GM12878 (cell line): ENCODE measurements at regions not wholly inside any gene's neighbourhood (a gene's known extent, or its start where the extent isn't known, plus 50 kb on each side); places are given as distances from the start of the nearest gene placed in this dataset.

Experiments
- ATAC-seq: fragments of 200-7000 bp; cut with Tn5 transposase; 3 replicates; pipeline ENCODE4 v1.9.1; 2020; ENCODE audit warnings: mild to moderate bottlenecking, moderate library complexity
- BruUV-seq: library from RNA; stranded (reverse); fragments of 400-500 nt; replicated peaks from 2 replicates; lab custom pipeline; 2021; lab: Mats Ljungman, UMichigan
- CTCF ChIA-PET: fragments of 300-600 bp; sonication (Branson Sonifier 250); formaldehyde crosslinking; extraction: SDS; loops from one replicate; lab custom pipeline; 2021; ENCODE audit warnings: inconsistent platforms; lab: Yijun Ruan, JAX
- POLR2A ChIA-PET: fragments of 350-600 bp; formaldehyde crosslinking; extraction: SDS; loops from one replicate; lab custom pipeline; 2021; ENCODE audit warnings: inconsistent platforms; lab: Charles Lee
- RAD21 ChIA-PET: fragments of 300-600 bp; sonication (Branson Sonifier 250); formaldehyde crosslinking; loops from one replicate; lab custom pipeline; 2023; ENCODE audit warnings: antibody characterized with exemption; ENCODE audit not compliant: unreplicated experiment; lab: Charles Lee
- SMC1A ChIA-PET: fragments of 300-600 bp; sonication (Branson Sonifier 250); formaldehyde crosslinking; loops from one replicate; lab custom pipeline; 2023; ENCODE audit not compliant: unreplicated experiment, uncharacterized antibody; lab: Charles Lee
- DNase-seq: peaks from one replicate; pipeline ENCODE4 v3.0.0-alpha.2; 2011; ENCODE audit warnings: low read depth, low spot score
- FAIRE-seq: peaks from 3 replicates; lab custom pipeline; 2011; peaks lifted over from hg19 to GRCh38; lab: Jason Lieb, UNC
- H2AFZ ChIP-seq: 2 replicates; pipeline ENCODE4 v1.6.0; 2011; ENCODE audit warnings: low read depth, low read length, control low read depth; ENCODE audit not compliant: control insufficient read depth
- H3K27ac ChIP-seq: 2 replicates; pipeline ENCODE4 v1.5.1; 2011; ENCODE audit warnings: control low read depth; ENCODE audit not compliant: control insufficient read depth, insufficient read depth
- H3K27me3 ChIP-seq, 2 experiments: replicated peaks in 1 of 2; 2 replicates each; pipeline versions ENCODE4 v1.6.0 to v1.6.1; 2011; ENCODE audit warnings: low read length in 1 of 2; ENCODE audit not compliant: control insufficient read depth in 2 of 2, insufficient read depth in 2 of 2
- H3K36me3 ChIP-seq, 2 experiments: 2 replicates each; pipeline ENCODE4 v1.5.1; 2011; ENCODE audit warnings: low read length in 1 of 2; ENCODE audit not compliant: control insufficient read depth in 2 of 2, insufficient read depth in 2 of 2
- H3K4me1 ChIP-seq: 2 replicates; pipeline ENCODE4 v1.6.1; 2011; ENCODE audit warnings: mild to moderate bottlenecking, low read length, moderate library complexity, mixed read lengths; ENCODE audit not compliant: control insufficient read depth, insufficient read depth
- H3K4me2 ChIP-seq: 2 replicates; pipeline ENCODE4 v1.6.0; 2011; ENCODE audit warnings: control low read depth; ENCODE audit not compliant: control insufficient read depth, insufficient read depth
- H3K4me3 ChIP-seq: fragments of 200-600 bp; sonication (generic); 2 replicates; pipeline ENCODE4 v1.5.1; 2016
- H3K79me2 ChIP-seq: 2 replicates; pipeline ENCODE4 v1.6.0; 2011; ENCODE audit warnings: low read length; ENCODE audit not compliant: control insufficient read depth, insufficient read depth
- H3K9ac ChIP-seq: 2 replicates; pipeline ENCODE4 v1.8.0; 2011; ENCODE audit warnings: low read length, control low read depth, mixed read lengths; ENCODE audit not compliant: control insufficient read depth, insufficient read depth
- H3K9me3 ChIP-seq: replicated peaks from 3 replicates; pipeline ENCODE4 v1.5.1; 2011; ENCODE audit warnings: mild to moderate bottlenecking, low read length; ENCODE audit not compliant: control insufficient read depth, insufficient read depth
- H4K20me1 ChIP-seq: 2 replicates; pipeline ENCODE4 v1.6.0; 2011; ENCODE audit not compliant: control insufficient read depth, insufficient read depth
- CHD2 ChIP-seq: IDR thresholded peaks from 2 replicates; pipeline ENCODE4 v1.6.1; 2011; ENCODE audit warnings: low read depth, low read length, improper control_type of control experiment, borderline replicate concordance
- GATAD2B ChIP-seq: fragments of 450-650 bp; conservative IDR thresholded peaks from 2 replicates; pipeline ENCODE4 v1.6.1; 2017; ENCODE audit warnings: low read depth, mild to moderate bottlenecking, moderate library complexity
- MEF2B ChIP-seq: fragments of 450-650 bp; IDR thresholded peaks from 2 replicates; pipeline ENCODE4 v1.6.1; 2018; ENCODE audit warnings: mild to moderate bottlenecking, moderate library complexity; ENCODE audit not compliant: partially characterized antibody, poor library complexity, severe bottlenecking
- NRF1 ChIP-seq: conservative IDR thresholded peaks from 2 replicates; pipeline ENCODE4 v1.6.1; 2011; ENCODE audit warnings: mild to moderate bottlenecking, low read depth, low read length, improper control_type of control experiment
- RAD21 ChIP-seq: IDR thresholded peaks from 2 replicates; pipeline ENCODE4 v1.6.1; 2011; ENCODE audit warnings: mild to moderate bottlenecking, low read depth, low read length, moderate library complexity; ENCODE audit not compliant: insufficient read depth
- SMC3 ChIP-seq: IDR thresholded peaks from 2 replicates; pipeline ENCODE4 v1.6.1; 2011; ENCODE audit warnings: low read length, improper control_type of control experiment, borderline replicate concordance
- WRNIP1 ChIP-seq: IDR thresholded peaks from 2 replicates; pipeline ENCODE4 v1.6.1; 2011; ENCODE audit warnings: low read depth, low read length, improper control_type of control experiment, borderline replicate concordance
- YBX1 ChIP-seq: fragments of 450-650 bp; IDR thresholded peaks from 2 replicates; pipeline ENCODE4 v1.6.1; 2016; ENCODE audit warnings: antibody characterized with exemption
- WGBS: methylation state at CpG from one replicate; pipeline ENCODE4 v1.1.6; 2016; ENCODE audit warnings: low lambda C conversion rate; ENCODE audit not compliant: insufficient replicate concordance, insufficient coverage; ENCODE audit errors: missing lambda C conversion rate; 5-methylcytosine and 5-hydroxymethylcytosine counted together
- in situ Hi-C: fragments of 300-500 bp; cut with MboI; formaldehyde crosslinking; loops from 9 replicates; pipeline ENCODE4 v1.14.3; 2018; ENCODE audit warnings: mixed read lengths
- intact Hi-C: fragments of 100-400 bp; cut with micrococcal nuclease; formaldehyde crosslinking; loops from one replicate; pipeline ENCODE4 v1.14.2; 2022; ENCODE audit not compliant: unreplicated experiment
- TF ChIP-seq, protein P1 (sequence below): IDR thresholded peaks from 2 replicates; pipeline ENCODE4 v1.6.1; 2011; ENCODE audit warnings: borderline replicate concordance, low read depth, mild to moderate bottlenecking, moderate library complexity, low read length; ENCODE audit not compliant: insufficient read depth, poor library complexity, severe bottlenecking
- TF ChIP-seq, protein P2 (sequence below): fragments of 450-650 bp; IDR thresholded peaks from 2 replicates; pipeline ENCODE4 v1.6.1; 2018; ENCODE audit warnings: borderline replicate concordance, mild to moderate bottlenecking; ENCODE audit not compliant: partially characterized antibody
- TF ChIP-seq, protein P3 (sequence below): IDR thresholded peaks from 2 replicates; pipeline ENCODE4 v1.6.1; 2012; ENCODE audit warnings: low read depth, low read length, improper control_type of control experiment

DNA sequence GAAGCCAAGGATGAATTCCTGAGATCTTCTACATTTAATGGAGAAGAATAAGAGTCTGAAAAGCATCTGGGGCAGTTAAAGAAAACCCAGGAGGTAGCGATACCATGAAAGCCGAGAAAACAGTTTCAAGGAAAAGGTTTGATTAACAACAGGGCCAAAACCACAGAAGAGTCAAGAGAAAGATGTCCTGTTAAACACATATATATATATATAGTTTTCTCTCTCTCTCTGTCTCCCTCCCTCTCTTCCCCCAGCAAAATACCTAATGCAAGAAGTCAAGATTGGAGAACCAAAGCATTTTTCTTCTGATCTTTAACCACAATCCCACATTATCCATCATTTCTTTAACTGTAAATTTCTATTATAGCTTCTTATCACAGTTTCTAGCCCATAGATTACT, 261.4 kb downstream of the SNX13 start (continued):
- TF ChIP-seq, protein P1, sequence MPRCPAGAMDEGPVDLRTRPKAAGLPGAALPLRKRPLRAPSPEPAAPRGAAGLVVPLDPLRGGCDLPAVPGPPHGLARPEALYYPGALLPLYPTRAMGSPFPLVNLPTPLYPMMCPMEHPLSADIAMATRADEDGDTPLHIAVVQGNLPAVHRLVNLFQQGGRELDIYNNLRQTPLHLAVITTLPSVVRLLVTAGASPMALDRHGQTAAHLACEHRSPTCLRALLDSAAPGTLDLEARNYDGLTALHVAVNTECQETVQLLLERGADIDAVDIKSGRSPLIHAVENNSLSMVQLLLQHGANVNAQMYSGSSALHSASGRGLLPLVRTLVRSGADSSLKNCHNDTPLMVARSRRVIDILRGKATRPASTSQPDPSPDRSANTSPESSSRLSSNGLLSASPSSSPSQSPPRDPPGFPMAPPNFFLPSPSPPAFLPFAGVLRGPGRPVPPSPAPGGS: no peak
- TF ChIP-seq, protein P2, sequence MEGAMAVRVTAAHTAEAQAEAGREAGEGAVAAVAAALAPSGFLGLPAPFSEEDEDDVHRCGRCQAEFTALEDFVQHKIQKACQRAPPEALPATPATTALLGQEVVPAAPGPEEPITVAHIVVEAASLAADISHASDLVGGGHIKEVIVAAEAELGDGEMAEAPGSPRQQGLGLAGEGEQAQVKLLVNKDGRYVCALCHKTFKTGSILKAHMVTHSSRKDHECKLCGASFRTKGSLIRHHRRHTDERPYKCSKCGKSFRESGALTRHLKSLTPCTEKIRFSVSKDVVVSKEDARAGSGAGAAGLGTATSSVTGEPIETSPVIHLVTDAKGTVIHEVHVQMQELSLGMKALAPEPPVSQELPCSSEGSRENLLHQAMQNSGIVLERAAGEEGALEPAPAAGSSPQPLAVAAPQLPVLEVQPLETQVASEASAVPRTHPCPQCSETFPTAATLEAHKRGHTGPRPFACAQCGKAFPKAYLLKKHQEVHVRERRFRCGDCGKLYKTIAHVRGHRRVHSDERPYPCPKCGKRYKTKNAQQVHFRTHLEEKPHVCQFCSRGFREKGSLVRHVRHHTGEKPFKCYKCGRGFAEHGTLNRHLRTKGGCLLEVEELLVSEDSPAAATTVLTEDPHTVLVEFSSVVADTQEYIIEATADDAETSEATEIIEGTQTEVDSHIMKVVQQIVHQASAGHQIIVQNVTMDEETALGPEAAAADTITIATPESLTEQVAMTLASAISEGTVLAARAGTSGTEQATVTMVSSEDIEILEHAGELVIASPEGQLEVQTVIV: no peak

DNA sequence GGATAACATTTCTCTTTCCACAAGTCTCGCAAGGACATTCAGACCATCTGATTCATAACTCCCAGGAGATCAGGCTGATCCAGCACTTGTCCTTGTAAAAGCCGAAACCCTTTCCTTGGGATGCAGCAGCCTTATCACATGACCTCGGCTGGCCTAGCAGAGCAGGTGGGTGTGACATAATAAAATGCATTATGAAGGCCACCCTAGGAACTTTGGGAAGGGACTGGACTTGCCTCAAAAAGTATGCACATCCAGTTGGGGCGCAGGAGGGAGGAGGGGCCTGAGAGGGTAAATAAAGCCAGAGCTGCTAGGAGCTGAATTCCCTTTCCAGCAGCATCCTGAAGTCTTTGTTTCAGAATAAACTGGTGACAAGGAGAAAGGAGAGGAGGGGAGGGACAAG, 260.8 kb downstream of the SNX13 start:
- WGBS: 69% methylated on average over 4 of the region's 4 CpGs
- H3K4me2 ChIP-seq: no peak overlapping the region
- POLR2A ChIA-PET: no interaction called here
- H3K27ac ChIP-seq: no peak overlapping the region
- FAIRE-seq: no peak
- RAD21 ChIA-PET: interaction anchor here (2.1 kb wide), 1 partner anchor 377 kb away, joined by 6 read pairs; no protein-coding TSS in a partner anchor
- no peak for DNase-seq
- H3K79me2 ChIP-seq: no peaks in the 10 kb centered on the region
- no peaks in the 10 kb centered on the region for H3K9me3 ChIP-seq
- in situ Hi-C loops (loop anchor here (25.0 kb wide), 2 partner anchors 658 to 1983 kb away; no protein-coding TSS in a partner anchor), intact Hi-C loops (no loop called here)
- H3K9ac ChIP-seq: no peak overlapping the region
- no TSS peak for BruUV-seq
- H3K36me3 ChIP-seq: no peaks in the 10 kb centered on the region
- H2AFZ ChIP-seq: no peak overlapping the region
- H3K4me1 ChIP-seq: no peaks in the 10 kb centered on the region
- SMC1A ChIA-PET: interaction anchor here (1.1 to 3.8 kb wide), 4 partner anchors 9 to 377 kb away, joined by 3 to 19 read pairs (median 5); no protein-coding TSS in a partner anchor
- 0 out of 4 replicates have a peak, but pooled peaks cover 0 to 4% of the 10 kb centered on the region in 2 experiments for H3K27me3 ChIP-seq
- ATAC-seq: no peak
- H3K4me3 ChIP-seq: no peak overlapping the region
- no peaks in the 10 kb centered on the region for H4K20me1 ChIP-seq
- CTCF ChIA-PET: interaction anchor here (1.0 to 2.3 kb wide), 5 partner anchors 8 to 93 kb away, joined by 3 to 9 read pairs (median 4); no protein-coding TSS in a partner anchor
- TF ChIP-seq MEF2B: no peak
- no peak for TF ChIP-seq RAD21
- TF ChIP-seq, protein P3, sequence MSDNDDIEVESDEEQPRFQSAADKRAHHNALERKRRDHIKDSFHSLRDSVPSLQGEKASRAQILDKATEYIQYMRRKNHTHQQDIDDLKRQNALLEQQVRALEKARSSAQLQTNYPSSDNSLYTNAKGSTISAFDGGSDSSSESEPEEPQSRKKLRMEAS: no peak
- no peak for TF ChIP-seq CHD2
- TF ChIP-seq SMC3: no peak
- no peak for TF ChIP-seq NRF1
- no peak for TF ChIP-seq YBX1
- TF ChIP-seq WRNIP1: no peak
- TF ChIP-seq GATAD2B: no peak
- TF ChIP-seq, all 136 proteins: peak for 0
